WERI-Rb-1 (cell line): ENCODE measurements at regions not wholly inside any gene's neighbourhood (a gene's known extent, or its start where the extent isn't known, plus 50 kb on each side); places are given as distances from the start of the nearest gene placed in this dataset.

Experiments used
- DNase-seq: peaks from one replicate; pipeline ENCODE4 v3.0.0-alpha.2; 2020
- H3K27ac ChIP-seq: fragments of 250-450 bp; sonication (Bioruptor Pico); 2 replicates; pipeline ENCODE4 v1.5.1; 2020; ENCODE audit warnings: mild to moderate bottlenecking, moderate library complexity
- H3K27me3 ChIP-seq: fragments of 250-450 bp; sonication (Bioruptor Pico); 2 replicates; pipeline ENCODE4 v1.5.1; 2021; ENCODE audit warnings: mild to moderate bottlenecking, low read depth, moderate library complexity; ENCODE audit not compliant: insufficient read depth, severe bottlenecking
- H3K36me3 ChIP-seq: fragments of 250-450 bp; sonication (Bioruptor Pico); 2 replicates; pipeline ENCODE4 v1.5.1; 2020; ENCODE audit warnings: mild to moderate bottlenecking, moderate library complexity
- H3K4me3 ChIP-seq: 2 replicates; pipeline ENCODE4 v1.5.1; 2011; ENCODE audit warnings: low read depth, mild to moderate bottlenecking, control low read depth, low read length
- H3K9me3 ChIP-seq: fragments of 250-450 bp; sonication (Bioruptor Pico); 2 replicates; pipeline ENCODE4 v1.5.1; 2021; ENCODE audit warnings: mild to moderate bottlenecking, moderate library complexity; ENCODE audit not compliant: severe bottlenecking
- TF ChIP-seq, protein P1 (sequence below): IDR thresholded peaks from 2 replicates; pipeline ENCODE4 v1.5.1; 2011; ENCODE audit warnings: low read depth, mild to moderate bottlenecking, control low read depth, inconsistent platforms, low read length

DNA sequence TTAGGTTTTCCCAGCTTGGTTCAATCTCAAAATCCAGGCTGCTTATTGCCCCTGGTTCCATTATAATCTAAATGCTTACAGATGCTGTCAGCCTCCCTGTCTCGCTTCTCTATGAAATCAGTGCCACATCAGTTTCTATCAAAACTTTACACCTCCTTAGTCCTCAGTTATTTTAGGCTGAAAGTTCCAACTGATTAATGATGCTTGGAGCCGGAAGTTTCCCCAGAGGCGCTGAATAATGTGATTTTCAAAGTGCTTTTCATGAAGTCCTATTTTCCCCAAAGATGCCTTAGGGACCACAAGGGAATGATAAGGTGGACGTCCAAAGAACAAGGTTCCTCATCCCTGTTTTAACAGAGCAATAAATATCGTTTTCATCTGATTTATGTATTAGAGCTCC is 262.4 kb upstream of the RMST start:
- no peak overlapping the region for H3K4me3 ChIP-seq
- no peak for DNase-seq
- TF ChIP-seq, protein P1, sequence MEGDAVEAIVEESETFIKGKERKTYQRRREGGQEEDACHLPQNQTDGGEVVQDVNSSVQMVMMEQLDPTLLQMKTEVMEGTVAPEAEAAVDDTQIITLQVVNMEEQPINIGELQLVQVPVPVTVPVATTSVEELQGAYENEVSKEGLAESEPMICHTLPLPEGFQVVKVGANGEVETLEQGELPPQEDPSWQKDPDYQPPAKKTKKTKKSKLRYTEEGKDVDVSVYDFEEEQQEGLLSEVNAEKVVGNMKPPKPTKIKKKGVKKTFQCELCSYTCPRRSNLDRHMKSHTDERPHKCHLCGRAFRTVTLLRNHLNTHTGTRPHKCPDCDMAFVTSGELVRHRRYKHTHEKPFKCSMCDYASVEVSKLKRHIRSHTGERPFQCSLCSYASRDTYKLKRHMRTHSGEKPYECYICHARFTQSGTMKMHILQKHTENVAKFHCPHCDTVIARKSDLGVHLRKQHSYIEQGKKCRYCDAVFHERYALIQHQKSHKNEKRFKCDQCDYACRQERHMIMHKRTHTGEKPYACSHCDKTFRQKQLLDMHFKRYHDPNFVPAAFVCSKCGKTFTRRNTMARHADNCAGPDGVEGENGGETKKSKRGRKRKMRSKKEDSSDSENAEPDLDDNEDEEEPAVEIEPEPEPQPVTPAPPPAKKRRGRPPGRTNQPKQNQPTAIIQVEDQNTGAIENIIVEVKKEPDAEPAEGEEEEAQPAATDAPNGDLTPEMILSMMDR, result no peak
- H3K27me3 ChIP-seq, result peaks cover 3% of the 10 kb centered on the region
- no peaks in the 10 kb centered on the region for H3K9me3 ChIP-seq
- no peaks in the 10 kb centered on the region for H3K36me3 ChIP-seq
- H3K27ac ChIP-seq, result no peak overlapping the region

GRCh38 chr12:97203408-97203807 is 259.2 kb upstream of the RMST start:
- no peaks in the 10 kb centered on the region for H3K9me3 ChIP-seq
- H3K27ac ChIP-seq, result no peak overlapping the region
- H3K27me3 ChIP-seq, result peaks cover 6% of the 10 kb centered on the region
- H3K36me3 ChIP-seq, result no peaks in the 10 kb centered on the region
- TF ChIP-seq, protein P1, result no peak
- DNase-seq, result no peak
- no peak overlapping the region for H3K4me3 ChIP-seq

DNA sequence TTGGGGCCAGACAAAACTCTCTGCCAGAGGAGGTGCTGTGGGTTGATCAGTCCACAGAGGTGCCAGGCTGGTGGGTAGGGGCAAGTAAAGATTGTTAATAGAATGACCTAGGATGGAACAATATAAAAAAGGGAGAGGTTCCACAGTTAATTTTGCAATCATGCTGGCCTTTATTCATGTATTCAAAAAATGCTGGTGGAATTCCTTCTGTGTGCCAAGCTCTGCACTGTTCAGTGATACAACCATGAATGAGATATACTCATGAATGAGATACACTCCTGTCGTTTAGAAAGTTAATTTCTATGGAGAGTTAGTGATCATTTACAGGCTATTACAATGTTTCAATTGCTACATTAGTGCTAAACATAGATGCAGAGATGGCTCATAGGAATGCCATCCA is 252.6 kb upstream of the RMST start:
- Histone ChIP-seq H3K36me3 (no peaks in the 10 kb centered on the region), H3K27ac (no peak overlapping the region), H3K9me3 (no peaks in the 10 kb centered on the region), H3K27me3 (peaks cover 3% of the 10 kb centered on the region), H3K4me3 (no peak overlapping the region)
- no peak for DNase-seq
- TF ChIP-seq, protein P1, result no peak

DNA sequence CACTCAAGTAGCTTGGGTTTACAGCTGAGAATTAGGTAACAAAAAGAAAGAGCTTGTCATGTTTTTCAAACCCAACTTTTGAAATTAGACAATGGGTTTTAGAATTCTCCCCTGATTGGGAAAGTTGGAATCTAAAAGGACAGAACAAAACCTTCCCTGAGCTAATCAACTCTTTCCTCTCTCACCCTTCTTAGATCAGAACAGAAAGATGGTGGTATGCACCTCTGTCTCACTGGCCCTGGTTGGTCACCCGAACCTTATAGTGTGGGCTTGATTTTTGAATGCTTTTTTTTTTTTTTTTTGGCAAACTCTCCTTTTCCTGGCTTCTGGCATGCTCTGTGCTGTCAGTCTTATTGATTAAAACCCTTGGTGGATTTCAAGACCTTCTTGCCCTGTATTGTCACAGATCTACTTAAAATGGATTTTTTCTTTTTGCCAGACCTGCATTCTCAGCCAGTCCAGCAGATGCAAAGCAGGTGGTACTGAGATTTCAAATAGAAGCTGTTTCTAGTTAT is 251.1 kb upstream of the RMST start:
- TF ChIP-seq, protein P1, result no peak
- H3K9me3 ChIP-seq, result no peaks in the 10 kb centered on the region
- no peak for DNase-seq
- no peaks in the 10 kb centered on the region for H3K36me3 ChIP-seq
- H3K27ac ChIP-seq, result no peak overlapping the region
- no peak overlapping the region for H3K4me3 ChIP-seq
- H3K27me3 ChIP-seq, result peaks cover 3% of the 10 kb centered on the region

- no peaks in the 10 kb centered on the region for H3K27me3 ChIP-seq
- no peak overlapping the region for H3K27ac ChIP-seq
Observed at GRCh38 chr12:97216848-97217247, 245.8 kb upstream of the RMST start.

GRCh38 chr12:97222391-97222790 is 240.2 kb upstream of the RMST start:
- H3K27ac ChIP-seq, result no peak overlapping the region

More at GRCh38 chr12:97216848-97217247, 245.8 kb upstream of the RMST start:
- Histone ChIP-seq H3K9me3 (no peaks in the 10 kb centered on the region), H3K4me3 (no peak overlapping the region), H3K36me3 (no peaks in the 10 kb centered on the region)
- DNase-seq, result no peak
- TF ChIP-seq, protein P1, result no peak

More at GRCh38 chr12:97222391-97222790, 240.2 kb upstream of the RMST start:
- H3K4me3 ChIP-seq, result no peak overlapping the region
- DNase-seq, result no peak
- no peaks in the 10 kb centered on the region for H3K9me3 ChIP-seq
- peaks cover 3% of the 10 kb centered on the region for H3K27me3 ChIP-seq
- TF ChIP-seq, protein P1, result no peak
- H3K36me3 ChIP-seq, result no peaks in the 10 kb centered on the region
